GM12878 (cell line): ENCODE measurements at regions not wholly inside any gene's neighbourhood (a gene's known extent, or its start where the extent isn't known, plus 50 kb on each side); places are given as distances from the start of the nearest gene placed in this dataset.

Source experiments
- ATAC-seq: fragments of 200-7000 bp; cut with Tn5 transposase; 3 replicates; pipeline ENCODE4 v1.9.1; 2020; ENCODE audit warnings: mild to moderate bottlenecking, moderate library complexity
- BruUV-seq: library from RNA; stranded (reverse); fragments of 400-500 nt; replicated peaks from 2 replicates; lab custom pipeline; 2021; lab: Mats Ljungman, UMichigan
- CTCF ChIA-PET: fragments of 300-600 bp; sonication (Branson Sonifier 250); formaldehyde crosslinking; extraction: SDS; loops from one replicate; lab custom pipeline; 2021; ENCODE audit warnings: inconsistent platforms; lab: Yijun Ruan, JAX
- POLR2A ChIA-PET: fragments of 350-600 bp; formaldehyde crosslinking; extraction: SDS; loops from one replicate; lab custom pipeline; 2021; ENCODE audit warnings: inconsistent platforms; lab: Charles Lee
- RAD21 ChIA-PET: fragments of 300-600 bp; sonication (Branson Sonifier 250); formaldehyde crosslinking; loops from one replicate; lab custom pipeline; 2023; ENCODE audit warnings: antibody characterized with exemption; ENCODE audit not compliant: unreplicated experiment; lab: Charles Lee
- SMC1A ChIA-PET: fragments of 300-600 bp; sonication (Branson Sonifier 250); formaldehyde crosslinking; loops from one replicate; lab custom pipeline; 2023; ENCODE audit not compliant: unreplicated experiment, uncharacterized antibody; lab: Charles Lee
- DNase-seq: peaks from one replicate; pipeline ENCODE4 v3.0.0-alpha.2; 2011; ENCODE audit warnings: low read depth, low spot score
- FAIRE-seq: peaks from 3 replicates; lab custom pipeline; 2011; peaks lifted over from hg19 to GRCh38; lab: Jason Lieb, UNC
- H2AFZ ChIP-seq: 2 replicates; pipeline ENCODE4 v1.6.0; 2011; ENCODE audit warnings: low read depth, low read length, control low read depth; ENCODE audit not compliant: control insufficient read depth
- H3K27ac ChIP-seq: 2 replicates; pipeline ENCODE4 v1.5.1; 2011; ENCODE audit warnings: control low read depth; ENCODE audit not compliant: control insufficient read depth, insufficient read depth
- H3K27me3 ChIP-seq, 2 experiments: replicated peaks in 1 of 2; 2 replicates each; pipeline versions ENCODE4 v1.6.0 to v1.6.1; 2011; ENCODE audit warnings: low read length in 1 of 2; ENCODE audit not compliant: control insufficient read depth in 2 of 2, insufficient read depth in 2 of 2
- H3K36me3 ChIP-seq, 2 experiments: 2 replicates each; pipeline ENCODE4 v1.5.1; 2011; ENCODE audit warnings: low read length in 1 of 2; ENCODE audit not compliant: control insufficient read depth in 2 of 2, insufficient read depth in 2 of 2
- H3K4me1 ChIP-seq: 2 replicates; pipeline ENCODE4 v1.6.1; 2011; ENCODE audit warnings: mild to moderate bottlenecking, low read length, moderate library complexity, mixed read lengths; ENCODE audit not compliant: control insufficient read depth, insufficient read depth
- H3K4me2 ChIP-seq: 2 replicates; pipeline ENCODE4 v1.6.0; 2011; ENCODE audit warnings: control low read depth; ENCODE audit not compliant: control insufficient read depth, insufficient read depth
- H3K4me3 ChIP-seq: fragments of 200-600 bp; sonication (generic); 2 replicates; pipeline ENCODE4 v1.5.1; 2016
- H3K79me2 ChIP-seq: 2 replicates; pipeline ENCODE4 v1.6.0; 2011; ENCODE audit warnings: low read length; ENCODE audit not compliant: control insufficient read depth, insufficient read depth
- H3K9ac ChIP-seq: 2 replicates; pipeline ENCODE4 v1.8.0; 2011; ENCODE audit warnings: low read length, control low read depth, mixed read lengths; ENCODE audit not compliant: control insufficient read depth, insufficient read depth
- H3K9me3 ChIP-seq: replicated peaks from 3 replicates; pipeline ENCODE4 v1.5.1; 2011; ENCODE audit warnings: mild to moderate bottlenecking, low read length; ENCODE audit not compliant: control insufficient read depth, insufficient read depth
- H4K20me1 ChIP-seq: 2 replicates; pipeline ENCODE4 v1.6.0; 2011; ENCODE audit not compliant: control insufficient read depth, insufficient read depth
- BCL3 ChIP-seq: IDR thresholded peaks from 2 replicates; pipeline ENCODE4 v1.6.1; 2011; ENCODE audit warnings: borderline replicate concordance, low read depth, mild to moderate bottlenecking, moderate library complexity, low read length; ENCODE audit not compliant: insufficient read depth, poor library complexity, severe bottlenecking
- GATAD2B ChIP-seq: fragments of 450-650 bp; conservative IDR thresholded peaks from 2 replicates; pipeline ENCODE4 v1.6.1; 2017; ENCODE audit warnings: low read depth, mild to moderate bottlenecking, moderate library complexity
- KLF5 ChIP-seq: fragments of 450-650 bp; IDR thresholded peaks from 2 replicates; pipeline ENCODE4 v1.6.1; 2014; ENCODE audit warnings: mild to moderate bottlenecking; ENCODE audit not compliant: partially characterized antibody
- RAD51 ChIP-seq: fragments of 450-650 bp; IDR thresholded peaks from 2 replicates; pipeline ENCODE4 v1.6.1; 2016; ENCODE audit warnings: moderate library complexity, mild to moderate bottlenecking, inconsistent platforms
- ZBTB4 ChIP-seq: fragments of 450-650 bp; formaldehyde crosslinking; IDR thresholded peaks from 2 replicates; pipeline ENCODE4 v1.4.0; 2022; ENCODE audit warnings: mild to moderate bottlenecking, moderate library complexity
- WGBS: methylation state at CpG from one replicate; pipeline ENCODE4 v1.1.6; 2016; ENCODE audit warnings: low lambda C conversion rate; ENCODE audit not compliant: insufficient replicate concordance, insufficient coverage; ENCODE audit errors: missing lambda C conversion rate; 5-methylcytosine and 5-hydroxymethylcytosine counted together
- in situ Hi-C: fragments of 300-500 bp; cut with MboI; formaldehyde crosslinking; loops from 9 replicates; pipeline ENCODE4 v1.14.3; 2018; ENCODE audit warnings: mixed read lengths
- intact Hi-C: fragments of 100-400 bp; cut with micrococcal nuclease; formaldehyde crosslinking; loops from one replicate; pipeline ENCODE4 v1.14.2; 2022; ENCODE audit not compliant: unreplicated experiment

- no peak overlapping the region for H2AFZ ChIP-seq
- no peaks in the 10 kb centered on the region for H4K20me1 ChIP-seq
- H3K9me3 ChIP-seq, result no peaks in the 10 kb centered on the region
- DNase-seq, result no peak
- no peak overlapping the region for H3K4me3 ChIP-seq
- ChIA-PET RAD21 (no interaction called here), SMC1A (no interaction called here), CTCF (no interaction called here), POLR2A (no interaction called here)
- no peaks in the 10 kb centered on the region for H3K79me2 ChIP-seq
- H3K27me3 ChIP-seq, result no peaks in the 10 kb centered on the region
- TF ChIP-seq BCL3 (no peak), ZBTB4 (CRISPR knock-in tag) (no peak), GATAD2B (no peak), RAD51 (no peak), KLF5 (no peak)
- BruUV-seq, result no TSS peak
- H3K4me1 ChIP-seq, result no peaks in the 10 kb centered on the region
- no peak overlapping the region for H3K9ac ChIP-seq
- in situ Hi-C loops, result no loop called here
- no peak overlapping the region for H3K4me2 ChIP-seq
- FAIRE-seq, result no peak
- no peaks in the 10 kb centered on the region for H3K36me3 ChIP-seq
- intact Hi-C loops, result no loop called here
- H3K27ac ChIP-seq, result no peak overlapping the region
- no peak for ATAC-seq
- WGBS, result 43% methylated on average over 8 of the region's 8 CpGs
Observed at GRCh38 chr10:130904676-130905075, 406.8 kb downstream of the TCERG1L start.
